Memory B cell (primary cell): ENCODE measurements at regions not wholly inside any gene's neighbourhood (a gene's known extent, or its start where the extent isn't known, plus 50 kb on each side); places are given as distances from the start of the nearest gene placed in this dataset.

Experiments
- ATAC-seq: fragments of 150-1000 bp; cut with Tn5 transposase; 2 replicates; pipeline ENCODE4 v1.10.0; 2021; ENCODE audit warnings: low read depth, mild to moderate bottlenecking, moderate library complexity
- DNase-seq, 2 donors: peaks; one replicate each; pipeline ENCODE4 v3.0.0; 2022; ENCODE audit warnings: low spot score in 2 of 2
- H3K27ac Mint-ChIP-seq: one replicate; pipeline ENCODE4 v1.8.0; 2022; ENCODE audit warnings: mild to moderate bottlenecking, moderate library complexity, mixed read lengths
- H3K27me3 Mint-ChIP-seq: one replicate; pipeline ENCODE4 v1.8.0; 2022; ENCODE audit warnings: mixed read lengths
- H3K36me3 Mint-ChIP-seq: one replicate; pipeline ENCODE4 v1.8.0; 2022; ENCODE audit warnings: mild to moderate bottlenecking, mixed read lengths
- H3K4me1 Mint-ChIP-seq: one replicate; pipeline ENCODE4 v1.8.0; 2022; ENCODE audit warnings: mixed read lengths
- H3K4me3 Mint-ChIP-seq: one replicate; pipeline ENCODE4 v1.8.0; 2022; ENCODE audit warnings: mild to moderate bottlenecking, moderate library complexity, mixed read lengths
- H3K9me3 Mint-ChIP-seq: one replicate; pipeline ENCODE4 v1.8.0; 2022; ENCODE audit warnings: mixed read lengths

- H3K36me3 Mint-ChIP-seq, result no peaks in the 10 kb centered on the region
These were observed 186.7 kb upstream of the RASA1 start for GRCh38 chr5:87081016-87081415.

GRCh38 chr5:87081511-87082372 is 185.9 kb upstream of the RASA1 start:
- Mint-ChIP-seq H3K27me3 (no peaks in the 10 kb centered on the region), H3K27ac (peak overlapping the region; percentile 74), H3K9me3 (peaks cover 3% of the 10 kb centered on the region), H3K36me3 (no peaks in the 10 kb centered on the region), H3K4me1 (peaks cover 29% of the 10 kb centered on the region), H3K4me3 (peak overlapping the region; percentile 81)
- ATAC-seq (peak; percentile 98), DNase-seq (peak; percentile 14 to 23)

More at GRCh38 chr5:87081016-87081415, 186.7 kb upstream of the RASA1 start:
- Mint-ChIP-seq H3K27ac (peak overlapping the region; percentile 74), H3K4me1 (peaks cover 29% of the 10 kb centered on the region), H3K27me3 (no peaks in the 10 kb centered on the region), H3K9me3 (peaks cover 3% of the 10 kb centered on the region), H3K4me3 (peak overlapping the region; percentile 81)
- DNase-seq (no peak), ATAC-seq (no peak)

GRCh38 chr5:87094347-87094746 is 173.3 kb upstream of the RASA1 start:
- Mint-ChIP-seq H3K9me3 (no peaks in the 10 kb centered on the region), H3K4me3 (no peak overlapping the region), H3K27me3 (no peaks in the 10 kb centered on the region), H3K27ac (no peak overlapping the region), H3K4me1 (peaks cover 6% of the 10 kb centered on the region), H3K36me3 (no peaks in the 10 kb centered on the region)
- ATAC-seq (no peak), DNase-seq (no peak)

- ATAC-seq (no peak), DNase-seq (no peak)
- Mint-ChIP-seq H3K4me1 (peaks cover 8% of the 10 kb centered on the region), H3K27ac (no peak overlapping the region), H3K4me3 (no peak overlapping the region), H3K9me3 (no peaks in the 10 kb centered on the region), H3K27me3 (no peaks in the 10 kb centered on the region), H3K36me3 (no peaks in the 10 kb centered on the region)
These were observed 172.8 kb upstream of the RASA1 start for GRCh38 chr5:87094833-87095232.

GRCh38 chr5:87095787-87096186 is 171.9 kb upstream of the RASA1 start:
- H3K27me3 Mint-ChIP-seq, result no peaks in the 10 kb centered on the region
- H3K9me3 Mint-ChIP-seq, result no peaks in the 10 kb centered on the region
- H3K4me1 Mint-ChIP-seq, result peaks cover 13% of the 10 kb centered on the region
- H3K27ac Mint-ChIP-seq, result no peak overlapping the region
- H3K4me3 Mint-ChIP-seq, result no peak overlapping the region
- no peak for DNase-seq
- no peak for ATAC-seq
- H3K36me3 Mint-ChIP-seq, result no peaks in the 10 kb centered on the region

GRCh38 chr5:87097664-87098063 is 170.0 kb upstream of the RASA1 start:
- peaks cover 29% of the 10 kb centered on the region for H3K4me1 Mint-ChIP-seq
- DNase-seq, result no peak
- H3K9me3 Mint-ChIP-seq, result no peaks in the 10 kb centered on the region
- H3K27ac Mint-ChIP-seq, result peak overlapping the region; percentile 3
- no peak for ATAC-seq
- no peak overlapping the region for H3K4me3 Mint-ChIP-seq
- H3K36me3 Mint-ChIP-seq, result no peaks in the 10 kb centered on the region
- H3K27me3 Mint-ChIP-seq, result no peaks in the 10 kb centered on the region

GRCh38 chr5:87099291-87099839 is 168.3 kb upstream of the RASA1 start:
- ATAC-seq, result no peak
- H3K9me3 Mint-ChIP-seq, result no peaks in the 10 kb centered on the region

GRCh38 chr5:87099968-87100367 is 167.7 kb upstream of the RASA1 start:
- H3K36me3 Mint-ChIP-seq, result no peaks in the 10 kb centered on the region
- H3K4me3 Mint-ChIP-seq, result no peak overlapping the region
- H3K27me3 Mint-ChIP-seq, result no peaks in the 10 kb centered on the region
- no peaks in the 10 kb centered on the region for H3K9me3 Mint-ChIP-seq
- no peak overlapping the region for H3K27ac Mint-ChIP-seq
- H3K4me1 Mint-ChIP-seq, result peaks cover 37% of the 10 kb centered on the region
- DNase-seq (no peak), ATAC-seq (no peak)

More at GRCh38 chr5:87099291-87099839, 168.3 kb upstream of the RASA1 start:
- Mint-ChIP-seq H3K4me3 (no peak overlapping the region), H3K4me1 (peaks cover 37% of the 10 kb centered on the region), H3K27me3 (no peaks in the 10 kb centered on the region), H3K36me3 (no peaks in the 10 kb centered on the region), H3K27ac (no peak overlapping the region)
- no peak for DNase-seq

GRCh38 chr5:87101321-87101720 is 166.4 kb upstream of the RASA1 start:
- Mint-ChIP-seq H3K36me3 (peaks cover 3% of the 10 kb centered on the region), H3K27me3 (no peaks in the 10 kb centered on the region), H3K4me3 (peak overlapping the region; percentile 28), H3K9me3 (peaks cover 3% of the 10 kb centered on the region), H3K27ac (peak overlapping the region; percentile 16), H3K4me1 (peaks cover 34% of the 10 kb centered on the region)
- no peak for DNase-seq
- peak; percentile 19 for ATAC-seq

GRCh38 chr5:87102841-87103240 is 164.8 kb upstream of the RASA1 start:
- Mint-ChIP-seq H3K4me3 (no peak overlapping the region), H3K36me3 (peaks cover 3% of the 10 kb centered on the region), H3K9me3 (peaks cover 3% of the 10 kb centered on the region), H3K27me3 (no peaks in the 10 kb centered on the region), H3K4me1 (peaks cover 34% of the 10 kb centered on the region), H3K27ac (no peak overlapping the region)
- DNase-seq (no peak), ATAC-seq (no peak)

GRCh38 chr5:87103616-87104287 is 163.9 kb upstream of the RASA1 start:
- peaks cover 3% of the 10 kb centered on the region for H3K36me3 Mint-ChIP-seq
- H3K4me1 Mint-ChIP-seq, result peaks cover 34% of the 10 kb centered on the region
- H3K27me3 Mint-ChIP-seq, result no peaks in the 10 kb centered on the region
- peaks cover 3% of the 10 kb centered on the region for H3K9me3 Mint-ChIP-seq
- ATAC-seq (peak; percentile 99), DNase-seq (peak in 1 of 2 donors; percentile 20)
- H3K27ac Mint-ChIP-seq, result no peak overlapping the region
- H3K4me3 Mint-ChIP-seq, result peak overlapping the region; percentile 37

- no peak overlapping the region for H3K4me3 Mint-ChIP-seq
- H3K4me1 Mint-ChIP-seq, result peaks cover 29% of the 10 kb centered on the region
- H3K27me3 Mint-ChIP-seq, result no peaks in the 10 kb centered on the region
- H3K9me3 Mint-ChIP-seq, result peaks cover 3% of the 10 kb centered on the region
- H3K27ac Mint-ChIP-seq, result no peak overlapping the region
- ATAC-seq, result no peak
- peaks cover 3% of the 10 kb centered on the region for H3K36me3 Mint-ChIP-seq
- no peak for DNase-seq
These were observed 162.1 kb upstream of the RASA1 start for GRCh38 chr5:87105577-87105976.

- H3K9me3 Mint-ChIP-seq, result peaks cover 3% of the 10 kb centered on the region
- no peak overlapping the region for H3K27ac Mint-ChIP-seq
- H3K27me3 Mint-ChIP-seq, result no peaks in the 10 kb centered on the region
- ATAC-seq, result no peak
- peaks cover 3% of the 10 kb centered on the region for H3K36me3 Mint-ChIP-seq
- H3K4me3 Mint-ChIP-seq, result no peak overlapping the region
- no peak for DNase-seq
- H3K4me1 Mint-ChIP-seq, result peaks cover 11% of the 10 kb centered on the region
These were observed 157.9 kb upstream of the RASA1 start for GRCh38 chr5:87109746-87110145.

GRCh38 chr5:87110721-87111120 is 157.0 kb upstream of the RASA1 start:
- H3K27ac Mint-ChIP-seq, result no peak overlapping the region
- no peaks in the 10 kb centered on the region for H3K27me3 Mint-ChIP-seq
- no peak overlapping the region for H3K4me3 Mint-ChIP-seq
- no peaks in the 10 kb centered on the region for H3K9me3 Mint-ChIP-seq
- no peaks in the 10 kb centered on the region for H3K36me3 Mint-ChIP-seq
- H3K4me1 Mint-ChIP-seq, result peaks cover 9% of the 10 kb centered on the region
- no peak for DNase-seq
- no peak for ATAC-seq
